ENCODE measurements at regions not wholly inside any gene's neighbourhood (a gene's known extent, or its start where the extent isn't known, plus 50 kb on each side); places are given as distances from the start of the nearest gene placed in this dataset.
"Not testable (repeated sequence)": the region's sequence is repeated elsewhere in the genome, so short reads cannot be mapped to it uniquely, and the experiment has no call there.

DNA sequence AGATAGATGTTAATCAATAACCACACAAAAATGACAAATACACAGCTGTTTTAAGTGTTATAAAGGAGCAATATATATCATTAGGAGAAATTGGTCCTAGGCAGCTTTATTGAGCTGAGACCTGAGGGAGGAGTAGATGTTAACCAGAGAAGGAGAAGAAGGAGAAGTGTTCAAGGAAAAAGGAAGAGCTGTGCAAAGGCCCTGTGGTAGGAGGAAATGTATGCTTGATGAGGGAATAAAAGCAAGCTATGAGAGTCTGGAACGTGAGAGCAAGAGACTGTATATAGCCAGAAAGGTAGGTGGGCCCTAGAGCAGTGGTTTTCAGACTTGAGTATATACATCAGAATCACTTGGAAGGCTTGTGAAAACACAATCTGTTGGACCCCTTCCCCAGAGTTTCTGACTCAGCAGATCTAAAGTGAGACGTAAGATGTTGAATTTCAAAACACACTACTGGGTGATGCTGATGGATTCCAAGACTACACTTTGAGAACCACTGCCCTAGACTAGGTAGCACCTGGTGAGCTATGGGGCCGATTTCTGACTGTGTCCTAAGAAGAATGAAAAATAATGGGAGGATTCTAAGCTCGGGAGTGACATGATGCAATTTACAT is 342.3 kb upstream of the ADAMTS9 start:
- DNase-seq, result no peak

DNA sequence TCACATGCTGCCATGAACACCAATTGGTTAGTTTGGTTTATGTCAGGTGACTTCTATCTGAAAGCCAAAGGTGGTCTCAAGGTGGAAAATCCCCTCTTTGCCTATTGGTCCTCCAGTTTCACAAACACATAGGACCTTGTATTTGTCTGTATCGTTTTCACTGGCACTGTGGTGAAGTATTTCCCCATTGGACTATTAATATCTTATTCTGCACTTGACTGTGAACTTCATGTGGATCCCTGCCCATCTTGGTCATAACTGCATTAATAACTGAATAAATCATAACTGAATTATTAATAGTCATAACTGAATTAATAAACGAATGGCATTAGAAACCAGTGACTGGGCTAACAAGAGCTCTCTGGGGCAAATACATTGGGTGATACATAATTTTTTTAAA is 341.3 kb upstream of the ADAMTS9 start:
- no peak for DNase-seq

DNA sequence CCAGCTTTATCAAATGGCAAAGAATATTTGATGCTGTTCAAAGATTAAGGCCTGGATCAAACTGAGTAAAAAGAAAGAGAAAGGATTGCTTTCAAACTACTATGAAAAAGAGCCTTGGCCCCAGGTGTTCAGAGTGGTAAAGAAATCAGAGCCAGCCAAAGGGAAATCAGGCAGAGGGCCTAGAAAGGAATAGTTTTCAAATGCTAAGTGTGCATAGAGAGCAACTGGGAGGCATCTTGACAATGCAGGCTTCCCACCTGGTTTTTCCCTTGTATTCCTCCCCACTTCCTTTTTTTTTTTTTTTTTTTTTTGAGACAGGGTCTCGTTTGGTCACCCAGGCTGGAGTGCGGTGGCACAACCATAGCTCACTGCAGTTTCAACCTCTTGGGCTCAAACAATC is 340.2 kb upstream of the ADAMTS9 start:
- DNase-seq, result no peak

DNA sequence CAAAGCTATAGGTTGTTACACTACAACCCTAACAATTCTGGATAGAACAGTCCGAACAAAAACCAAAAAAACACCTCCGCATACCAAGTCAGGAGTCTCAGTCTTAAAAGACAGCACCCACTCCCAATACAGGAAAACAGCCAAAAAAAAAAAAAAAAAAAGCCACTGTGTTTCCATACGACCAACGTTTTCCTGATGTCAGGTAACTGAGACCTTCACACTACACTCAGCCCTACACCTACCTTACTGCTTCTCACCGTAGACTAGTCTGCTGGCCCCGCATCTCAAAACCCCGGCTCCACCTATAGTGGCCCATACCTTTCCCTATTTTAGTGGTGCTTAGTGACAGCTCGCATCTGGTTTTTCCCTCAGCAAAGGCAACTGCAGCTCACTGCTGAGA is 339.5 kb upstream of the ADAMTS9 start:
- no peak for DNase-seq

DNA sequence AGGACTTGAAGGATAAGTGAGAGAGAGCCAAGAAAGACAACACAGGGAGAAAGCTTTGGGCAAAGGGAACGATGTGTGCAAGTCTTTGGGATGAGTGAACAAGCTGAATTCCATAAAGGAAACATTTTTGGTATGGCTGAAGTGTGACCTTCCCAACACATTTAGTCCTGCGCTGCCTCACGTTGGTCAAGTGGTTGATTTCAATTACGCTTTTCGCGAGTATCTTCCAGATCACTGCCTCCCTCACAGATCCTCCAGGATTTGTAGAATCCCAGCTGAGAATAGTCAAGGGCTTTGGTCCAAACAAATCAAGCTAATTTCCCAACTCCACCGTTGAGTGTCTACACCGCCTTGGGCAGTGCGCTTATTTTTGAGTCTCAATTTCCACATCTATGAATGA is 338.4 kb upstream of the ADAMTS9 start:
- DNase-seq, result no peak

DNA sequence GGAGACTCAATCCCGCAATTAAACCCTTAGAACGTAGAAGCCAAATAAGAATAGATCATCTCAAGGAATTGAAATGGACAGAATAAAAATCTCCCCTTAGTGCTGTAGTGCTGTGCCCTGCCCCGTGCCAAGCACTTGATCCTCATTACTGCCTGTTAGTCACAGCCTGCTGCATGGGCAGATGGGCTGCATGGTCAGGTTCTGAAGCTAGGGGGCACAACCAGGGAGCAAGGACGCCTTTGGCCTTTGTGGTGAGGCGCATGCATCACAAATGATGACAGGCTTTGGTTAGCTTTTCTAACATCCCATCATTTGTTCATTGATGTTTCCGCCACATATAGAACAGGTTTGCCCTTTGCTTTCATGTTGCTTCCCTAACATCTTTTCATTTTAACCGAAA is 336.3 kb upstream of the ADAMTS9 start:
- DNase-seq, result no peak

DNA sequence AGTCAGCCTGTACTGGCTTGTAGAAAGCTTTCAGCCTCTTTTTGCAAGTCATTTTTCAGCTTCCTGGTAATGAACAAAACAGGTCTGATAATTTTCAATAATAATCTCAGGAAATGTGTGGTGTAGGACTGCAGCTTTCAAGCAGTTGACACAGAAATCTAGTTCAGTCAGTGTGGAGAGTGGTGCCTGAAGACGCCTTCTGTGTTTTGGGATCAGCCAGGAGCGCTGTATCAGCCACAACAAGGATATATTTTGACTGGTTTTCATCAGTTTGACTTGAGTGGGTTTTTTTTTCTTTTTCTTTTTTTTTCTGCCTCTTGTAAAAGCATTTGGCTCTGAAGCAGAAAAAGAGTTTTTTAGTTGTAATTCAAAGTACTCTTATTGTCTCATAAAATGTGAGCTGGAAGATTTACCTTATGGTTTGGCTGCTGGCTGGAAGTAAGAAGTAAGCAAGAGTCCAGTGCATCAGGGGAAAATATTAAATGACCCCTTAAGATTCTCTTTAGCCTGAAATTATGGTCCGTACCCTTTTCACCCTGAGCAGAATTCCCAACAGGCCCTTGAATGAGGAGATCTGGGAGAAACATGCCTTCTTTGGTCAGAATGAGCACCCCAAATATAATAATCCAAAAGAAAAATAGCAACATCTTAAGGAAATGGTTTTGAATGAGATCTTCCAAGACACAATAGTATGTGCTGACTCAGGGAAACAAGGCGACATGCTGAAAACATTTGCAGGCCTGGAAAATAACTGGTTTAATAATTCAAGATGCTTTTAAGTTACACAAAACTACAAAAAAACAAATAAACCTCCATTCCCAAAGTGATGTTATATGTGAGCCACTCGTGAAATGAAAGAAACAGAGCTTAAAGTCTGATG is 332.7 kb upstream of the ADAMTS9 start:
- no peak for DNase-seq

DNA sequence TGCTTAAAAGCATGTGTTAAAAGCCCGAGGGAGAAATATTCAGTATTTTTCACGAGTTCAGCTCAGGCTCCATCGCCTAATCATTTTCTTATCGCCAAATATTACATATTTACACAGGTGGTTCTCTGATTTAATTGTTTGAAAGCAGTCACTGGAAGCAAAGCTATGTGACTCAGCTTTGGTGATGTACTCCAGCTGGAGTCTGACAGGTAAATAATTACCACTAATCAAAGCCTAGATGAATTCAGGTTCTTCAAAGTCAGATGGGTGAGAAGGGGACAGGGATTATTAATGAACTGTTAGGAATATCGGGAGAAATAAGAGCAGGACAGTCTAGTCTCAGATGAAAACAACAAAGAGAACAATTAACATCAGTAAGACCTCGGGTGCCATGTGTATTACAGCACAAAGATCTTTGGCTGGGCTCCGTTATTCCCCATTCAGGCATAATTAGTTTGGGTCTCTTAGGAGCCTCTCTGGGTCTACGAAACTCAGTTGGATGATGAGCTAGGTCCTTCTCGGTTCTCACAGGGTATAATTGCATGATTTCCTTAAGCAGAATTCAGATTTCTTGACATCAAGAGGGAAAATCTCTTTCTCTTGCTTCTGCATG is 331.7 kb upstream of the ADAMTS9 start:
- no peak for DNase-seq

DNA sequence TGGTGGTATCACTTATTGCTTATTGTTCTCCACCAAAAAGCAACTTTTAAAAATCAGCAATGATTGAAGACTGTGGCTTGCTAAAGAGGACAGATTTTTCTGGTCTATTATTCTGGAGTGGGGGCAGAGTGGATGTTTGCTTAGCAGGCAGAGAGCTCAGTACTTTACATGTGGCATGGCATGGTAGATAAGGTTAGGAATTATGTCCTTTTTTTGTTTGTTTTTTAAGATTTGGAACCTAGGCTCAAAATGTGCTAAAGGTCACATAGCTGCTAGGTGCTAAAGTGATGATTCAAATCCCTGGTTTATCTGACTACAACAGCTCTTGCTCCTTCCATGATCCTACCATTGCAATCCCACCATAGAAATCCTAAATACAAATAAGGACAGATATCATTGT is 331.0 kb upstream of the ADAMTS9 start:
- DNase-seq, result no peak

DNA sequence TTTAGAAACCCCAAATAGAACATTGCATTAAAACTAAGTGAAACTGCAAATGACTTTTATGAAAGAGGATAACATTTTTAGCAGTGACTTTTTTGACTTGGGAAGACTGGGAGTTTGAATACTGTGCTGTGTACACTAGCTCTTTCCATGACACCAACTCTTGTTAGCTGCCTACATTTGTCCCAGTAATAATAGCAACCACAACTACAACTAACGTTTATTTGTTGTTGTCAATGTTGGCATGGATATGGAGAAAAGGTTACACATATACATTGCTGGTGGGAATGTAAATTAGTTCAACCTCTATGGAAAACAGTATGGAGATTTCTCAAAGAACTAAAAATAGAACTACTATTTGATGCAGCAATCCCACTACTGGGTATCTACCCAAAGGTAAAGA is 329.6 kb upstream of the ADAMTS9 start:
- no peak for DNase-seq

DNA sequence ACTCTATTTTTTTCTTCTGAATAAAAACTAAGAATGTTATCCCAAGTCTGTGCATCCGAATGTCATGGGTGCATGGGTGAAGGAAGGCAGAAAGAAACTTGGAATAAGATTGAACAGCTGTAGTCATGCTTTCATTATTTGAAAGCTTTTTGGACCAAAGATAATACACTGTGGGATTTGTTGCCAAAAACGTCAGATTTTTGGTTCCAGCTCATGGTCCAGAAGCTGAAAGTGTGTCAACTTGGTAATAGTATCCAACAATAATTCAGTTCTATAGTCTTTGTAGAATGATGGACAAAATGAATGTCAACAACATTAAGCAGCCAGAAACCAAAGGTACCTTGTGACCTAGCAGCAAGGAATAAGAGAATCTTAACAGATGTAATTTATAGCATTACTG is 327.9 kb upstream of the ADAMTS9 start:
- DNase-seq, result no peak

DNA sequence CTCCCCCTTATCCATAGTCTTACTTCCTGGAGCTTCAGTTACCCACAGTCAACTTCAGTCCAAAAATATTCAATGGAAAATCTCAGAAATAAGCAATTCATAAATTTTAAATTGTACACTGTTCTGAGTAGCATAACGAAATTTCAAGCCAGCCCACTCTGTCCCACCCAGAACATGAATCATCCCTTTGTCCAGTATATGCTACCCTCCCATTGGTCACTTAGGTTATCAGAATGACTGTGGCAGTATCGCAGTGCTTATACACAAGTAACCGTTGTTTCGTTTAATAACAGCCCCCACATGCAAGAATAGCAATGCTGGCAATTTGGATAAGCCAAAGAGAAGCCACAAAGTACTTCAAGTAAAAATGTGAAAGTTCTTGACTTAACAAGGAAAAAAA is 325.3 kb upstream of the ADAMTS9 start:
- no peak for DNase-seq

DNA sequence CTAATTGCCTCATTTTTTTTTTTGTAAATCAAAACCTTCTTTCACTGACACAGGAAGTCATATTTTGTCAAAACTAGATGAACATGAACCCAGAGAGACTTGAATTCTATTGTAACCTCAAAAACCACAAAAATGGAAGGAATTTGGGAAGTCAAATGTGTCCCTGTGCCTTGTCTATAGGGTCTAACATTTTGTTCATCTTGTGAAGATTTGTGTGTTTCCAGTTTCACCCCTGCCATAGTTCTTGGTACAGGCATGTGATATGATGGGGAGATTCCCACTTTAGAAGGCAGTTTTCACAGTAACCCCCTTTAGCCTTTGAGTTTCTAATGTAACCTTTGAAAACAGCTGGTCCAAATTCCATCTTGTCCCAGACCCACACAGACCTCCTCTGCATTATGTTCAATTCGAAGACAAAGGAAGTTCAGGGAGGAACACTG is 318.5 kb upstream of the ADAMTS9 start:
- DNase-seq, result no peak

DNA sequence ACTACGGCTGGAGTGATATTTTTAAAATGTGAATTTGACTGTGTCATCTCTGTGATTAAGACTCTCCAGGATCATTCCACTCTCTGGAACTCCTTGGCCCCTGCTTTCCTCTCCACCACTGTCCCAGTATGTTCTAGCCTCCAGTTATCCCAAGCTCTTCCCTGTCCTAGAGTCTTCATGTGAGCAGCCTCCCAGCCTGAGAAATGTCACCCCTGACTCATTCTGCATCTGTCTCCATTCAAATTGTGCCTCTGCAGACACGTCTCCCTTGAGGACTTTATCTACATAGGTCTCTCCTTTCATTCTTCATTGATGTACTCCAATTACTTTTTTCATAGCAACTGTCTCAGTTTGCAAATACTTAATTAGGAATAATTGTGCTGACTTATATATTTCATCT is 317.7 kb upstream of the ADAMTS9 start:
- DNase-seq, result no peak

DNA sequence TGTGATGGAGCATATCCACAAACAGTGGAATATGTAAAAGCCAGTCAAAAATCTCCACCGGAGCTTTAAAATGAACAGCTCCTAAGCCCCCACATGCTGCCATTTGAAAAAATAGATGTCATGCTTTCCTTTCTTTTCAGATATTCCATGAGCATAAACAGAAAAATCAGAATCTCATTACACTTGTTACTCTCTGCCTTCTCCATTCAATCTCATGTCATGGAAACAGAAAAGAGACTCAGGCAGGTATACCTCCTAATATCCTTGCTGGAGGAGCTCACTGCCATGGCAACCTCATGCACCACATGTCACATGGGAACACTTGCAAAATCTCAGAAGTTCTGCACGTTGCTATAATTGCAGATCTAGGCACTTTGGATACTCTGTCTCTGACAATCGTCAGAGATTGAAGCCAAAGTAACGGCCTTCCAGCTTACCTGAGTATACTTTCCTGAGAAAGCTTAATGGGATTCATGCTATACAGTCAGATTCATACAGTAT is 317.0 kb upstream of the ADAMTS9 start:
- no peak for DNase-seq

DNA sequence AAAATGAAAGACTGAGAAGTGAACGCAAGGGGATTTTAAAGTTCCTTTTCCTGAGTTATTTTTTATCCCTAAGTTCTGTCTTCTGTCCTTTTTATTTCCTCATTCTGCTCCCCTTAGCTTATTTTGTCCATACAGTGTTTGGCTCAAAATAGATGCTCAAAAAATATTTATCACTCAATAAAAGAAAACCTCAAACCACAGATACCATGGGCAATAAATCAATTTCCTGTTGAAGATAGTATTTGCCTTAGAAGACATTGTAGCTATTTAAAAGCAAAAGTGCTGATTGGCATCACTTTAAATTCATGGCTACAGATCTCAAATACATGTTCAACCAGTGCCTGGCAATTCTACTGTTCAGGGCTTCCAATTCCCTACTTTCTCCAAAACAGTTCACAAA is 316.5 kb upstream of the ADAMTS9 start:
- DNase-seq, result no peak

DNA sequence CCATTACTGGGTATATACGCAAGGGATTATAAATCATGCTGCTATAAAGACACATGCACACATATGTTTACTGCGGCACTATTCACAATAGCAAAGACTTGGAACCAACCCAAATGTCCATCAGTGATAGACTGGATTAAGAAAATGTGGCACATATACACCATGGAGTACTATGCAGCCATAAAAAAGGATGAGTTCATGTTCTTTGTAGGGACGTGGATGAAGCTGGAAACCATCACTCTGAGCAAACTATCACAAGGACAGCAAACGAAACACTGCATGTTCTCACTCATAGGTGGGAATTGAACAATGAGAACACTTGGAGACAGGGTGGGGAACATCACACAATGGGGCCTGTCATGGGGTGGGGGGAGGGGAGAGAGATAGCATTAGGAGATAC is 313.3 kb upstream of the ADAMTS9 start:
- DNase-seq, result not testable (repeated sequence)

DNA sequence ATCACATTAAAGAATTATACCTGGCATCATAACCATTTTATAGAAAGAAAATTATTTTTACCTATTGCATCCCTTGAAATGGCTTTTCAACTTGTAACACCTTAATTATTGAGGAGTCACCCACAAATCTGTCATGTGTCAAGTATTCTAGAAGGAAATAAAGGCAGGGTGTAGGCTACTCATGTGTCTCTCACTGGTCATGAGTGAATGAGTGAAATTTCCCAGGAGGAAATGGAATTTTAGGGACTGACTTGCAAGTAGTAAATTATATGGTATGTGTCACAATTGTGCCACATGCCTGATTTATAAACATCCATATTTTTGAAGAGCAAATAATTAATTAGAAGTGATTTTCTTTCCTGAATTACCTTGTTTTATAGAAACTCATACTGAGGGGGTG is 310.5 kb upstream of the ADAMTS9 start:
- DNase-seq, result no peak

DNA sequence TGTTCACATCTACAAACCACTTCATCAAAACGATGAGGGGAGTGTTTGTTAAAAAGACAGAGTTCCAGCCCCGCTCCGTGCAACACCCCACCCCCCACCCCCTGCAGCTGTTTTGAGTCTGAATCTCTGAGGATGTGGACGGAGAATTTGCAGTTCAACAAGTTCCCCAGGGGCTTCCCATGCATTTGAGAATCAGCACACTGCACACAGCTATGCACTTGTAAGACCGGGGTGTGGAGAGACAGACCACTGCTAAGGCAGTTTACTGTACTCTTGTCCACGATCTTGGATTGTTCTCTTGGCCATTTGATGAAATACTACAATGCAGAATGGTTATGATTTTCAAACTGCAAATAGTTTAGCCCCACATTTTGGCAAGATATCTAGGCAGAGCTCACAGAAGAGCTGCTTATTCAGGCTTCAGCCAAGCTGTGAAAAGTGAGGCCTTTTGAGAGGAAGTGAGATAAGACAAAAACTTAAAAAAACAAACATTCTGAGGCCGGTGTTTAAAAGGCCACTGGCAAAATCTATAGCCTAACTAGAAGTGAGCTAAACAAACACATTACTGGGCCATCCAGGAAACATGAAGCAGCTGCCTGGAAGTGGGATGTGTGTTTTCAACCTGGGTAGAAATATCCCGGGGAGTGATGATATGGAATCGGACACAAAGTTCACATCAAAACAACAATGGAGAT is 308.2 kb upstream of the ADAMTS9 start:
- DNase-seq, result no peak

DNA sequence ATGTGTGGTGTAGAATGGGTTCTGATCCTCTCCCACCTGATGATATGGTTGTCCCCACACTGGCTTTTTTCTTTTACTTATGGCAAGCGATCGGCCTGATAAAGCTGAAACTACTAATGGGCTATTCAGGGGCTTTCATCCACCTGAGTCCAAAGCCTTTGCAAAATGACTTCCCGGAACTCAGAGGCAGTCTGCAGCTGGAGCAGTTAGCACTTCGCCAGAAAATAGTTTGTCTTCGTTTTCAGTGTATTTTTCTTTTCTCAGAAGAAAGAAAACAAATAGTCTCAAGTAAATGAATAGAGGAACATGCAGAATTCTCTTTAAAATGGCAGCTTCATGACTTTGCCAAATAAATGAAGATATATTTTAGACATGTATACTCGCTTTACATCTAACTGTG is 306.0 kb upstream of the ADAMTS9 start:
- DNase-seq, result no peak

DNA sequence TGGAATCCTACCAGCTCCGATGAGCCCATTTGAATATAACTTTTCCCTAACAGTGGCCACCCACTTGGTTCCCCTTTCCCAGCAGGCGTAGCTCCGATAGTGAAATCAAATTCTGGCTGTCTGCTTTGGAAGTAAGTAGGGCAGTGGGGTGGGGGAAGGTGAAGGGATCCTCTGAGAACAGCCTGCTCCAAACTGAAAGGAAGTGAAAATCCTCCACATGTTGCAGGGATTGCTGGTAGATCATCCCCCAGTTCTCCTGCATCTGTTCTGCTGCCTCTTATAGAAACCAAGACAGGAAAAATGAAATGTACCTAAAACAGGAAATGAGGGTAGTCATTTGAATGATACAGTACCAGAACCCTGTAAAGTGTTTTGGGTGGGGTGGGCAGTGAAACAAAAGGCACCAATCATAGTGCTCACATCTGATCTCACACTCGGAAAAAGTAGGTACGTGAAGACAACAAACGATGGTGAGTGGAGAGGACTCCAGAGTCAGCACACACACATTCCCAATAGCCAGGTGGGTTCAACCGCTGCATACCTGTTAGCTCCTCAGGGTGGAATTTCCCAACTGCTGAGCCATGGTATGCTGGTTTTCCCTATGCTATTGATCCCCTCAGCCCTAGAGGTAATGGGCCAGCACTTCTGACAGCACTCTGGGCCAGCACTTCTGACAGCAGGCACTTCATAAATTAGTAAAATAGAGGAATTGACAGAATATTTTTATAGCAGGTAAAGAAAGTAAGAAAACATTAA is 304.9 kb upstream of the ADAMTS9 start:
- DNase-seq, result no peak

DNA sequence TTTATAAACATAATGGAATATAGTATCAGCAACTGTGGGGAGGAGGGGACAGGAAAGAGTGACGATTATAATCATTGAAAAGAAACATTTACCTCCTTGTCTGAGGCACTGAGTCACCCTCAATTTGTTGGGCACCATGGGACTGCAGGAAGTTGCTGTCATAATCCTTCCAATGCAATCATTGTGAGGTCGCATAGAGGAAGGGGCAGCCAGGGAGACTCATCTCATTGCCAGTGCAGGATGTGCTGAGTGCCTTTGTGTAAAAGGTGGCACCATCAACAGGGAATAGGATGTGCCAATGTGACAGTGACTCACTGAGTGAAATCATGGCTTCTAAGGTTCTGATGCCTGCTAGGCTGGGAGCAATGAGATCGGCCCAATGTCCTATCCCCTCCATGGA is 300.4 kb upstream of the ADAMTS9 start:
- DNase-seq, result no peak

DNA sequence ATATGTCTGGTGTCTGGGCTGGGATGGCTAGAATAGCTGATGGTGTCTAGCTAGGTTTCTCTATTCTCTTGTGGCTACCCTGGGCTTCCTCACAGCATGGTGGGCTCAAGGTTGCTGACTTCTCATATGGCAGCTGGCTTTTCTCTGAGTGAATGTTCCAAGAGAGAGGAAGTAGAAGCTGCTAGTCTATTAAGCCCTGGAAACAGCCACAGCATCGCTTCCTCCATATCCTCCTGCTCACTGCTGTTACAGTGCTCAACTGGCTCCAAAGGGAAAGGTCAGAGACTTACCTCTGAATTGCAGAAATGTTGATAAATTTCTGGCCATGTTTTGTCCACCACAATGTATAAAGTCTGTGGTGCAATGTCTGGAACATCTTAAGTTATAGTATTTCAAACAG is 299.9 kb upstream of the ADAMTS9 start:
- DNase-seq, result no peak
